ENCODE measurements at regions not wholly inside any gene's neighbourhood (a gene's known extent, or its start where the extent isn't known, plus 50 kb on each side); places are given as distances from the start of the nearest gene placed in this dataset.
"Not testable (repeated sequence)": the region's sequence is repeated elsewhere in the genome, so short reads cannot be mapped to it uniquely, and the experiment has no call there.

DNA sequence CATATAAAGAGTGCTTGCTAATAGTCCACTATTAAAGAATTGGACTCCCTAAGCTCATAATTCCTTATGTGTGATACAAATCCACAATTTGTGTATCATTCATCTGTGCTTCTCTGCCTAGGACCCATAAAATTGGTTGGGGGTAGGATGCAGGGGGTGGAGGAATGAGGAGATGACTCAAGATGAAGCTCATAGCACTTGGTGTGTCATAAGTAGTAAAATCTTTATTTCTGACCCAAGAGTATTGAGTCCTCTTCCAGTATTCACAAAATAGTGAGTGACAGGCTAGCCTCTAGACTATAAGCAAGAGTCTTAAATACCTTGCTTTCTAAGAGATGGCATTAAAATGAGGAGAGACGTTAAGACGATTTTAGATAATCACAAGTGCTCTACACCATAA lies 390.9 kb upstream of the CDH19 start:
- DNase-seq: no peak

DNA sequence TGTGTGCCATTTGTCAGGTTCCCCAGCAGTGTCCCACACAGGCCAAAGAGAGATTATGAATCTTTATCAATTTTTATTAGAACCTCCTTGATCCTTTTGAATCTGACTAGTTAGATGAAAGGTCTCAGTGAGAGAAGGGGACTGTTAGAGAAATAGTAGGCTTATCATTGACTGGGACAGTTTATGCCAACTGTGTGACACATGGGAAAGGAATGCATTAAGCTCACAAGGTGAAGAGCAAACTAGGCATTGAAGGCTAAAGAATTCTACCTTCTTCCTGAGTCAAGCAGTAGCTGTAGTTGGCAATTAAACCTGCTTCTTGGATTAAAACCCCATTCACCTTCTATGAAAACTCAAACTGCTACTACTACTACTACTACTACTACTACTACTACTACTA lies 389.6 kb upstream of the CDH19 start:
- no peak for DNase-seq

- DNase-seq: no peak
Observed at GRCh38 chr18:66990909-66991308, 387.0 kb upstream of the CDH19 start.

GRCh38 chr18:66979009-66979408 lies 375.1 kb upstream of the CDH19 start:
- DNase-seq: no peak

DNA sequence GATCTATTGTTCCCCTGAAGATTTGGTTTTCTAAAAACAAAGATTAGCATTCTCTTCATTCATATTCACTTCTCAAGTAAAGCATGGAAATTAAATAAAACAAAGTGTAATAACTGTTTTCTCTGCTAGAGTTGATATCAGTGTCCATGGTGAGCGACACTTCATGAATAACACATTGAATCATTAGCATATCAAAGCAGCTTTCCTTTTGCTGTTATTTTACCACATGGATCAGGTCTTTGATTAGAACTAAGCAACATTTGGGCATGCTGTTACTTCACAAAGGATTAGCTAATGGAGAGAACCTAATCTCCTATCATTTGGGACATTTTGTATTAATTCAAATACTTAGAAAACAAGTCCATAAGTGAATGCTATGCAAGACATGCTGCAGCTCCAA lies 368.8 kb upstream of the CDH19 start:
- DNase-seq: no peak

GRCh38 chr18:66971960-66972359 lies 368.1 kb upstream of the CDH19 start:
- DNase-seq: no peak

GRCh38 chr18:66966171-66966570 lies 362.3 kb upstream of the CDH19 start:
- no peak for DNase-seq

DNA sequence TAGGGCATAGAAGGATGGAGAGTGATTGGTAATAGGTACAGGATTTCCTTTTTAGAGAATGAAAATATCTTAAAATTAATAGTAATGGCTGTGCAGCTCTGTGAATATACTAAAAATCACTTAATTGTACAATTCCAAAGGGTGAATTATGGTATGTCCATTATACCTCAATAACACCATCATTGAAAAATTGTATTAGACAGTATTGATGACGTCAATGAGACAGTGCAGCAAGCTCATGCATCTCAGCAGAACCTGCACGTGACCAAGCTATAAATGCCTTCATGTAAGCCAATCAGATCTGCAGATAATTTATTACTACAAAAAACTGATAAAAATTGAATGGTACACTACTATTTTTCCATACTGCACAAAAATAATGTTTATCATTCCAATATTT lies 354.4 kb upstream of the CDH19 start:
- no peak for DNase-seq

GRCh38 chr18:66951750-66952149 lies 347.9 kb upstream of the CDH19 start:
- no peak for DNase-seq

DNA sequence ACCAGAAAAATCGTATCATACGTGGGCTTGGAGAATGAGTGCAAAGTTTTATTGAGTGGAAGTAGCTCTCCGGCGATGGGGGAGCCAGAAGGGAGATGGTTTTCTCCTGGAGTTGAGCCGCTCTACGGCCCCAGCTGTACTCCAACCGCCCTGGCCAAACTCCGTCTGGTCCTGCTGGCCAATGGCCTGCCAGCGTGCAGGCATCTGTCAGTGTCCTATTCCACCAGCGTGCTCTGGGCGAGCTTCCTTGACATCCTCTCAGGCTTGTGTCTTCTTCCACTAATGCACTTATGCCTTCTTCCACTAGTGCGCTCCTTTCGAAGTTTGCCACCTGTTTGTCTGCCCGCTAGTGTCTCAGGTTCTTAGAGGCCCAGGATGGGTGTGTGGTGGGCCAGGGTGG lies 345.5 kb upstream of the CDH19 start:
- no peak for DNase-seq

- DNase-seq: no peak
Observed at GRCh38 chr18:66937546-66937945, 333.7 kb upstream of the CDH19 start.

DNA sequence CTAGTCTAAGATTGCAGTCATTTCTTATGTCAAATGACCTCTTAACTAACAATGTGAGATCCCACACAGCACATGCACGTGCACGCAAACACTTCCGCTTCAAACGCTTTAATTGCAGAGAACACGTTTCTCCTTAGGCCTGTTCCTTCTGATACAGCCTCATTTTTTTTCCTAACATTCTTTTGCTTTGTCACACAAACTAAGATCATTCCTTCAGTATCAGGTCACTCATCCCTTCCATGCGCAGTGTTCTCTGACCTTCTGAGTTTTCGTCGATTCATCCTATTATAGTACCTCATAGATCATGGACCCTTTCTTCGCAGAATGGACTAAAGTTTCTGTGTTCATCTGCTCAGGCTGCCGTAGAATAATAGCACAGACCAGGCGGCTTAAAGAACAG lies 327.1 kb upstream of the CDH19 start:
- no peak for DNase-seq

DNA sequence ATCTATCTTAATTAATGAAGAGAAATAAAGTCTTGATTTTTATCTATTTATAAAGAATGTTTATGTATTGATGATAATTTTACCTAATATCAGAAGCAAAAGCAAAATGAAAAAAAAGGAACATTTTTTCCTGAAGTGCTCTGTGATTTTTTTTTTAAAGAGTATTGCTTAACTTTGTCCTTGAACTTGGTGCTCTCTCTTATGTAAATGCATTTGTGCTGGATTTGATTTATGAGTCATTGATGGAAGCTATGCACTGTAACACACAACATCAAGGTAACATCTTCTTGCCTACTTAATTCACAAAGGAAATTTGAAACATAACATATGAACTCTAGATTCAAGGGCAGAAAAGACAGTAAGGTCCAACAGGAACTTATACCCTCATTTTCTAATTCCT lies 312.9 kb upstream of the CDH19 start:
- DNase-seq: no peak

DNA sequence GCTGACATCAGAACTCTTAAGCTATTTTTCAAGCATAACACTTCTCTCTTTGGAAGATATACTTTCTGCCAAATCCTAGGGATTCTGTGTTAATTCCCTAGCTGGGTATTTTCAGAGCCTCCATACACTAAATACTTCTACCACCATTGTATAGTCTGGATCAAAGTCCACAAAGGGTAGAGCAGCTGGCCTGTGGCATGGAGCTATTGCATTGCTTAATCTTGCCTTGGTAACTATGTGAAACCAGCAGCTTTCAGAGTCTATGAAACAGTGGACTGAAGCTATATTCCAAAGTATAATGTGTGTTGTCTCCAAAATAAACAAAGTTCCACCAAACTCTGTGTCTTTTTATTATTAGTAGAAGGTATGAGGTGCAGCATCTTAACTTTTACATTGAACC lies 296.9 kb upstream of the CDH19 start:
- DNase-seq: no peak

DNA sequence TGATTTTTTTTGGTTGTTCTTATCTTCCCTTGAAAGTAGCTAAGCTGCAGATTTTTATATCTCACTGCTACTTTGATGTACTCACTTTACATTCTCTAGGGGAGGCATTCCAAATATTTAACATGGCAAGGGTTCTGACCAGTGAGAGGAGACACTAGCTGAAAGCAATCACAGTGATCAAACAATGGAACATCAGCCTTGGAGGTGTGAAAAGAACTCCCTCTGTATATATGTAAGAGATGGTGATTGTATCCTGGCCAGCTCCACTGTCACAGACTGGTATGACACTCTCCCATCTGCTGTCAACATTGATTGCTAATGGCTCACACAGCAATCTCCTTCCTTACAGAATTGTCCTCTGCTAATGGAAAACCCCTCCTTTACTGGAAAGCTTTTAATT lies 291.7 kb upstream of the CDH19 start:
- DNase-seq: no peak

DNA sequence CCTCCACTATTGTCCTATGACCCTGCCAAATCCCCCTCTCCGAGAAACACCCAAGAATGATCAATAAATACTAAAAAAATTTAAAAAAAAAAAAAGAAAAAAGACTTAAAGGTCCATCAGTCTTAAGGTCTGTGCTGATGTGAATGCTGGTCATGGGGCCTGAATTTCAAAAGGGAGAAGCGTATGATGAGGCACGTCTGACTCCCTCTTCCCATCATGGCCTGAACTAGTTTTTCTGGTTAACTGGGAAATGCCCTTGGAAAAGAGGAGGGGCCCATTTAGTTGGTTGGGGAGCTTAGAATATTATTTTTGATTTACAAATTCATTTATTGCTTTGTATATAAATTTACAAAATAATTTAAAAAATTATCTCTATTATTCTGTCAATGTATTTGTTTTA lies 291.0 kb upstream of the CDH19 start:
- no peak for DNase-seq

GRCh38 chr18:66892388-66892787 lies 288.5 kb upstream of the CDH19 start:
- DNase-seq: not testable (repeated sequence)

GRCh38 chr18:66874812-66875474 lies 271.1 kb upstream of the CDH19 start:
- no peak for DNase-seq

- DNase-seq: no peak
Observed at GRCh38 chr18:66874375-66874774, 270.5 kb upstream of the CDH19 start.

GRCh38 chr18:66873899-66874298 lies 270.0 kb upstream of the CDH19 start:
- DNase-seq: no peak

DNA sequence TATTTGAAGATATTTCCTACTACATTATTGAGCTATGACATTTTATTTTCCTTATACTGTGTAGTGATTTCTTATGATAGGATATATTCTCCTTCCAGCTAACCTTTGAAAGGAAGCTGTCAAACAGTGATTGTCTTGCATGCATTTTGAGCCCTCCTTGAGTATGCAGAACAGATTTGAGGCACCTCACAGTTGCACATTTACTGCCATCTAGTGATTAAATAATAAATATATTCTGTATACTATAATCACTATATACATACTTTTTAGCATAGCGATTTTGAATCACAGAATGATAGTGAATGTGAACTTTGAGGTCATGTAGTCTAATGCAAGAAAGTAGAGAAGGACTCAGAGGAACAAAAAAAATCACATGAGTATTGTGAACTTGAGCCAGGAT lies 268.4 kb upstream of the CDH19 start:
- no peak for DNase-seq

GRCh38 chr18:66867653-66868052 lies 263.8 kb upstream of the CDH19 start:
- DNase-seq: no peak

GRCh38 chr18:66866427-66866940 lies 262.6 kb upstream of the CDH19 start:
- not testable (repeated sequence) for DNase-seq

GRCh38 chr18:66838340-66838987 lies 234.6 kb upstream of the CDH19 start:
- no peak for DNase-seq

DNA sequence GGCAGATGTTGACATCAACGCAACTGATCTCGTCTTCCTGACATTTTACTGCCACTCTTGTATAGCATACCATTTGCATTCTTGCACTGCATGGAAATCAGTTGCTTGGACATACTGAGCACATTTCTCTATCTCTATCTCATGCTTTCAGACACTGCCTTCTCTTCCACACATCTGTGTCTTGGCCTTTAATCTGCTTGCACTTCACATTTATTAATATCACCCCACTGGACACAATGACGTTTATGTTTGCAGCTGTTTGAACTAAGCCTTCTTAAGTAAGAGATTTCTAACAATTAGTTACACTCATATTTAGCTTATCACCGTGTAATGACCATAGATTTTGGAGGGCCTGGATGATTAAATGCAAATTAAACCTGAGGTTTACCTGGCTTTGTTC lies 229.8 kb upstream of the CDH19 start:
- DNase-seq: no peak
